ENCODE measurements at regions not wholly inside any gene's neighbourhood (a gene's known extent, or its start where the extent isn't known, plus 50 kb on each side); places are given as distances from the start of the nearest gene placed in this dataset.

DNA sequence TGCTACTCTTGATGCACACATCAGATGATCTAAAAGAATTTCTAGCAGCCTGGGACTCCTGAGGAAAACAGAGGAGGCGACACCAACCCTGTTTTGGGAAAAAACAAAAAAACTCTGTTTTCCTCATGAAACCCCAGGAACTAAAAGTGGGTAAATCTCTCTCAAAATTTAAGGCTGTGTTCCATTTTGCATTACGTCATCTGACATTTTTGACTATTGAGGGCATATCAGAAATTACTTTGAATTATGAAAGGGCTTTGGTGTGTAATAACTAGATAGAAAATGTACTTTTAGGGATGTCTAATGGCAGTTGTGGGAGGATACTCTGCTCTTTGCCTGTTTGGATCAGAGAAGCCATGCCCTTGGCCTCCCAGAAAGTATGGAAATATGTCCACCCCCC is 963.0 kb downstream of the CNTNAP5 start:
- Histone ChIP-seq H3K4me3 (ENCODE audit: low read depth, low read length, poor library complexity, severe bottlenecking) (no peak overlapping the region), H3K27me3 (ENCODE audit: insufficient read depth, low read length) (no peaks in the 10 kb centered on the region), H3K4me1 (ENCODE audit: insufficient read depth, low read length, severe bottlenecking) (no peaks in the 10 kb centered on the region), H3K4me2 (ENCODE audit: low read length) (no peak overlapping the region), H3K9me2 (ENCODE audit: low read depth, low read length) (no peaks in the 10 kb centered on the region), H3K36me3 (ENCODE audit: insufficient read depth, low read length) (no peaks in the 10 kb centered on the region), H3K9me3 (ENCODE audit: low read length) (no peaks in the 10 kb centered on the region), H2AFZ (ENCODE audit: low read length) (no peak overlapping the region), H4K20me1 (ENCODE audit: insufficient read depth, low read length) (no peaks in the 10 kb centered on the region), H3K79me2 (ENCODE audit: insufficient read depth, low read length) (no peaks in the 10 kb centered on the region), H3K9ac (ENCODE audit: low read length) (no peak overlapping the region), H3F3A (ENCODE audit: insufficient read depth, low read length) (no peaks in the 10 kb centered on the region), H3K27ac (ENCODE audit: low read depth, low read length, poor library complexity, severe bottlenecking) (no peak overlapping the region)
- TF ChIP-seq EZH2 (IDR thresholded peaks at IDR 0.05; ENCODE audit: borderline replicate concordance, low read length) (no peak), CTCF (IDR thresholded peaks at IDR 0.05; ENCODE audit: low read length) (no peak)

- Histone ChIP-seq H3K9ac (ENCODE audit: low read length) (no peak overlapping the region), H4K20me1 (ENCODE audit: insufficient read depth, low read length) (no peaks in the 10 kb centered on the region), H3K79me2 (ENCODE audit: insufficient read depth, low read length) (no peaks in the 10 kb centered on the region), H3K4me2 (ENCODE audit: low read length) (no peak overlapping the region), H3K9me2 (ENCODE audit: low read depth, low read length) (no peaks in the 10 kb centered on the region), H3K36me3 (ENCODE audit: insufficient read depth, low read length) (no peaks in the 10 kb centered on the region), H3K4me3 (ENCODE audit: low read depth, low read length, poor library complexity, severe bottlenecking) (no peak overlapping the region), H3K9me3 (ENCODE audit: low read length) (no peaks in the 10 kb centered on the region), H3K27me3 (ENCODE audit: insufficient read depth, low read length) (no peaks in the 10 kb centered on the region), H3K27ac (ENCODE audit: low read depth, low read length, poor library complexity, severe bottlenecking) (no peak overlapping the region), H2AFZ (ENCODE audit: low read length) (no peak overlapping the region), H3F3A (ENCODE audit: insufficient read depth, low read length) (no peaks in the 10 kb centered on the region), H3K4me1 (ENCODE audit: insufficient read depth, low read length, severe bottlenecking) (no peaks in the 10 kb centered on the region)
- TF ChIP-seq EZH2 (IDR thresholded peaks at IDR 0.05; ENCODE audit: borderline replicate concordance, low read length) (no peak), CTCF (IDR thresholded peaks at IDR 0.05; ENCODE audit: low read length) (no peak)
These were observed 963.7 kb downstream of the CNTNAP5 start for GRCh38 chr2:124988794-124989193.

DNA sequence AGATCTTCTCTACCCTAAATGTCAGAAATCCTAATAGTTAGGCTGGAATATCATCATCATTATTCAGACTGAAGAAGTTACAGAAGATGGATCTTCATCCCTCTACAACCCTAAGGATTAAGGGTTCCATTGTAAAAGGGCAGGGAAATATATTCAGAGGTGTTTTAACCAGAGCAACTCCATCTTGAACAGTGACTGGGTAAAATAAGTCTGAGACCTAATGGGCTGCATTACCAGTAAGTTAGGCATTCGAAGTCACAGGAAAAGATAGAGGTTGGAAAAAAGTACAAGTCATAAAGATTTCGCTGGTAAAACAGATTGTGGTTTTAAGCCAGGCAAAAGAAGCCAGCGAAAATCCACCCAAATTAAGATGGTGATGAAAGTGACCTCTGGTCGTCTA is 968.7 kb downstream of the CNTNAP5 start:
- H3K9ac ChIP-seq (ENCODE audit: low read length) = no peak overlapping the region
- H4K20me1 ChIP-seq (ENCODE audit: insufficient read depth, low read length) = no peaks in the 10 kb centered on the region
- H3K27ac ChIP-seq (ENCODE audit: low read depth, low read length, poor library complexity, severe bottlenecking) = no peak overlapping the region
- H3K79me2 ChIP-seq (ENCODE audit: insufficient read depth, low read length) = no peaks in the 10 kb centered on the region
- H2AFZ ChIP-seq (ENCODE audit: low read length) = no peak overlapping the region
- no peaks in the 10 kb centered on the region for H3K9me3 ChIP-seq (ENCODE audit: low read length)
- H3K4me3 ChIP-seq (ENCODE audit: low read depth, low read length, poor library complexity, severe bottlenecking) = no peak overlapping the region
- no peaks in the 10 kb centered on the region for H3F3A ChIP-seq (ENCODE audit: insufficient read depth, low read length)
- no peaks in the 10 kb centered on the region for H3K9me2 ChIP-seq (ENCODE audit: low read depth, low read length)
- no peaks in the 10 kb centered on the region for H3K27me3 ChIP-seq (ENCODE audit: insufficient read depth, low read length)
- H3K36me3 ChIP-seq (ENCODE audit: insufficient read depth, low read length) = no peaks in the 10 kb centered on the region
- no peaks in the 10 kb centered on the region for H3K4me1 ChIP-seq (ENCODE audit: insufficient read depth, low read length, severe bottlenecking)
- TF ChIP-seq EZH2 (IDR thresholded peaks at IDR 0.05; ENCODE audit: borderline replicate concordance, low read length) (no peak), CTCF (IDR thresholded peaks at IDR 0.05; ENCODE audit: low read length) (no peak)
- no peak overlapping the region for H3K4me2 ChIP-seq (ENCODE audit: low read length)
